ENCODE measurements at regions not wholly inside any gene's neighbourhood (a gene's known extent, or its start where the extent isn't known, plus 50 kb on each side); places are given as distances from the start of the nearest gene placed in this dataset.

GRCh38 chr2:16149349-16150243, 209.2 kb downstream of the MYCN start:
- intact Hi-C loops (cut with DNase I; ENCODE audit: low total_unique reads) = no loop called here
- no peaks in the 10 kb centered on the region for H3K4me1 ChIP-seq
- WGBS, 2 donors = 63 to 73% methylated on average over 14 to 17 of the region's 17 CpGs
- no peaks in the 10 kb centered on the region for H3K36me3 ChIP-seq (ENCODE audit: low read depth, missing control alignments)
- H3K27me3 ChIP-seq = no peaks in the 10 kb centered on the region
- DNase-seq = no peak
- H3K27ac ChIP-seq = no peak overlapping the region
- TF ChIP-seq CTCF (IDR thresholded peaks at IDR 0.05) = no peak
- no peak for TF ChIP-seq POLR2A (IDR thresholded peaks at IDR 0.05)
- no peak overlapping the region for H3K4me3 ChIP-seq
- H3K9me3 ChIP-seq = no peaks in the 10 kb centered on the region

GRCh38 chr2:16148632-16149348, 208.4 kb downstream of the MYCN start:
- Histone ChIP-seq H3K4me1 (no peaks in the 10 kb centered on the region), H3K27ac (no peak overlapping the region), H3K4me3 (no peak overlapping the region), H3K27me3 (no peaks in the 10 kb centered on the region), H3K9me3 (no peaks in the 10 kb centered on the region), H3K36me3 (ENCODE audit: low read depth, missing control alignments) (no peaks in the 10 kb centered on the region)
- DNase-seq = no peak
- TF ChIP-seq POLR2A (IDR thresholded peaks at IDR 0.05) (no peak), CTCF (IDR thresholded peaks at IDR 0.05) (no peak)
- intact Hi-C loops (cut with DNase I; ENCODE audit: low total_unique reads) = no loop called here
- 62 to 78% methylated on average over 6 of the region's 6 CpGs for WGBS, 2 donors

GRCh38 chr2:16142383-16143361, 202.3 kb downstream of the MYCN start:
- no peak for TF ChIP-seq POLR2A (IDR thresholded peaks at IDR 0.05)
- TF ChIP-seq CTCF (IDR thresholded peaks at IDR 0.05) = no peak
- no peaks in the 10 kb centered on the region for H3K9me3 ChIP-seq
- H3K27me3 ChIP-seq = no peaks in the 10 kb centered on the region
- 45 to 52% methylated on average over 9 of the region's 9 CpGs for WGBS, 2 donors
- H3K27ac ChIP-seq = no peak overlapping the region
- no peaks in the 10 kb centered on the region for H3K4me1 ChIP-seq
- no peaks in the 10 kb centered on the region for H3K36me3 ChIP-seq (ENCODE audit: low read depth, missing control alignments)
- H3K4me3 ChIP-seq = no peak overlapping the region
- intact Hi-C loops (cut with DNase I; ENCODE audit: low total_unique reads) = no loop called here
- peak; percentile 28 for DNase-seq

GRCh38 chr2:16141641-16141921, 201.2 kb downstream of the MYCN start:
- 80 to 90% methylated on average over 2 of the region's 2 CpGs for WGBS, 2 donors

More at GRCh38 chr2:16141641-16141921, 201.2 kb downstream of the MYCN start:
- no peaks in the 10 kb centered on the region for H3K27me3 ChIP-seq
- H3K27ac ChIP-seq = no peak overlapping the region
- TF ChIP-seq POLR2A (IDR thresholded peaks at IDR 0.05) (no peak), CTCF (IDR thresholded peaks at IDR 0.05) (no peak)
- no peaks in the 10 kb centered on the region for H3K9me3 ChIP-seq
- H3K4me3 ChIP-seq = no peak overlapping the region
- no peaks in the 10 kb centered on the region for H3K36me3 ChIP-seq (ENCODE audit: low read depth, missing control alignments)
- H3K4me1 ChIP-seq = no peaks in the 10 kb centered on the region
- DNase-seq = no peak
- intact Hi-C loops (cut with DNase I; ENCODE audit: low total_unique reads) = no loop called here
